Lower leg skin (tissue), 3 donors: ENCODE measurements at regions not wholly inside any gene's neighbourhood (a gene's known extent, or its start where the extent isn't known, plus 50 kb on each side); places are given as distances from the start of the nearest gene placed in this dataset.

Experiments used
- CTCF ChIP-seq, 3 donors: fragments of 450-650 bp; IDR thresholded peaks; one replicate each; pipeline ENCODE4 v1.5.1; 2016; ENCODE audit warnings: antibody characterized with exemption in 3 of 3, mild to moderate bottlenecking in 3 of 3, moderate library complexity in 2 of 3
- POLR2A ChIP-seq, 2 donors: fragments of 450-650 bp; IDR thresholded peaks; one replicate each; pipeline ENCODE4 v1.6.1; 2016 to 2017; ENCODE audit warnings: antibody characterized with exemption in 2 of 2, mild to moderate bottlenecking in 1 of 2, moderate library complexity in 1 of 2

- no peak for TF ChIP-seq CTCF (IDR thresholded peaks at IDR 0.05)
- TF ChIP-seq POLR2A (IDR thresholded peaks at IDR 0.05) = no peak
These were observed 71.2 kb upstream of the RUNX3 start for GRCh38 chr1:25001125-25001915.
